ENCODE measurements at regions not wholly inside any gene's neighbourhood (a gene's known extent, or its start where the extent isn't known, plus 50 kb on each side); places are given as distances from the start of the nearest gene placed in this dataset.

GRCh38 chrX:22404297-22404696 lies 131.6 kb downstream of the CBLL2 start:
- no peak overlapping the region for H3K4me3 ChIP-seq (ENCODE audit: control insufficient read depth, low read depth, low read length)
- no peak for TF ChIP-seq CTCF (conservative IDR thresholded peaks at IDR 0.05; ENCODE audit: control insufficient read depth, insufficient read depth, low read depth, low read length)
- DNase-seq (ENCODE audit: low read depth): no peak

GRCh38 chrX:22406201-22406737 lies 133.6 kb downstream of the CBLL2 start:
- DNase-seq (ENCODE audit: low read depth): no peak
- no peak overlapping the region for H3K4me3 ChIP-seq (ENCODE audit: control insufficient read depth, low read depth, low read length)
- no peak for TF ChIP-seq CTCF (conservative IDR thresholded peaks at IDR 0.05; ENCODE audit: control insufficient read depth, insufficient read depth, low read depth, low read length)

- no peak for TF ChIP-seq CTCF (conservative IDR thresholded peaks at IDR 0.05; ENCODE audit: control insufficient read depth, insufficient read depth, low read depth, low read length)
- DNase-seq (ENCODE audit: low read depth): no peak
- H3K4me3 ChIP-seq (ENCODE audit: control insufficient read depth, low read depth, low read length): no peak overlapping the region
These were observed 136.7 kb downstream of the CBLL2 start for GRCh38 chrX:22409418-22409817.

GRCh38 chrX:22424122-22424915 lies 151.6 kb downstream of the CBLL2 start:
- DNase-seq (ENCODE audit: low read depth): no peak
- no peak for TF ChIP-seq CTCF (conservative IDR thresholded peaks at IDR 0.05; ENCODE audit: control insufficient read depth, insufficient read depth, low read depth, low read length)
- no peak overlapping the region for H3K4me3 ChIP-seq (ENCODE audit: control insufficient read depth, low read depth, low read length)

GRCh38 chrX:22424919-22425318 lies 152.2 kb downstream of the CBLL2 start:
- DNase-seq (ENCODE audit: low read depth): no peak
- H3K4me3 ChIP-seq (ENCODE audit: control insufficient read depth, low read depth, low read length): no peak overlapping the region
- no peak for TF ChIP-seq CTCF (conservative IDR thresholded peaks at IDR 0.05; ENCODE audit: control insufficient read depth, insufficient read depth, low read depth, low read length)

GRCh38 chrX:22429704-22430103 lies 157.0 kb downstream of the CBLL2 start:
- TF ChIP-seq CTCF (conservative IDR thresholded peaks at IDR 0.05; ENCODE audit: control insufficient read depth, insufficient read depth, low read depth, low read length): no peak
- H3K4me3 ChIP-seq (ENCODE audit: control insufficient read depth, low read depth, low read length): no peak overlapping the region

More at GRCh38 chrX:22429704-22430103, 157.0 kb downstream of the CBLL2 start:
- DNase-seq (ENCODE audit: low read depth): no peak
